GM19035 (cell line): ENCODE measurements at regions not wholly inside any gene's neighbourhood (a gene's known extent, or its start where the extent isn't known, plus 50 kb on each side); places are given as distances from the start of the nearest gene placed in this dataset.

Experiments used
- ATAC-seq: cut with Tn5 transposase; IDR thresholded peaks from one replicate; pipeline ENCODE4 v1.9.1; 2021; ENCODE audit not compliant: unreplicated experiment

- no peak for ATAC-seq
These were observed 521.9 kb downstream of the TBC1D22A start for GRCh38 chr22:47284360-47284759.

- no peak for ATAC-seq
These were observed 521.3 kb downstream of the TBC1D22A start for GRCh38 chr22:47283616-47284270.

GRCh38 chr22:47282851-47283250 lies 520.4 kb downstream of the TBC1D22A start:
- no peak for ATAC-seq

- ATAC-seq: no peak
These were observed 519.9 kb downstream of the TBC1D22A start for GRCh38 chr22:47282366-47282765.

- ATAC-seq: no peak
These were observed 519.0 kb downstream of the TBC1D22A start for GRCh38 chr22:47281126-47282106.

- ATAC-seq: no peak
These were observed 517.9 kb downstream of the TBC1D22A start for GRCh38 chr22:47280301-47280700.

- ATAC-seq: no peak
These were observed 517.3 kb downstream of the TBC1D22A start for GRCh38 chr22:47279746-47280145.

- ATAC-seq: no peak
These were observed 516.9 kb downstream of the TBC1D22A start for GRCh38 chr22:47279337-47279736.

- ATAC-seq: no peak
These were observed 516.2 kb downstream of the TBC1D22A start for GRCh38 chr22:47278655-47279054.

- ATAC-seq: no peak
These were observed 515.1 kb downstream of the TBC1D22A start for GRCh38 chr22:47277531-47277930.

GRCh38 chr22:47276991-47277390 lies 514.5 kb downstream of the TBC1D22A start:
- no peak for ATAC-seq

GRCh38 chr22:47276450-47276820 lies 514.0 kb downstream of the TBC1D22A start:
- ATAC-seq: no peak

- no peak for ATAC-seq
These were observed 513.4 kb downstream of the TBC1D22A start for GRCh38 chr22:47275605-47276449.

GRCh38 chr22:47274196-47274595 lies 511.7 kb downstream of the TBC1D22A start:
- no peak for ATAC-seq

- ATAC-seq: no peak
These were observed 508.1 kb downstream of the TBC1D22A start for GRCh38 chr22:47270463-47271135.

GRCh38 chr22:47269516-47270088 lies 507.2 kb downstream of the TBC1D22A start:
- ATAC-seq: no peak

- ATAC-seq: no peak
These were observed 505.2 kb downstream of the TBC1D22A start for GRCh38 chr22:47267513-47268282.

GRCh38 chr22:47266329-47266728 lies 503.9 kb downstream of the TBC1D22A start:
- ATAC-seq: no peak

- no peak for ATAC-seq
These were observed 498.1 kb downstream of the TBC1D22A start for GRCh38 chr22:47260551-47260950.

- no peak for ATAC-seq
These were observed 497.5 kb downstream of the TBC1D22A start for GRCh38 chr22:47259990-47260389.
